ENCODE measurements at regions not wholly inside any gene's neighbourhood (a gene's known extent, or its start where the extent isn't known, plus 50 kb on each side); places are given as distances from the start of the nearest gene placed in this dataset.

DNA sequence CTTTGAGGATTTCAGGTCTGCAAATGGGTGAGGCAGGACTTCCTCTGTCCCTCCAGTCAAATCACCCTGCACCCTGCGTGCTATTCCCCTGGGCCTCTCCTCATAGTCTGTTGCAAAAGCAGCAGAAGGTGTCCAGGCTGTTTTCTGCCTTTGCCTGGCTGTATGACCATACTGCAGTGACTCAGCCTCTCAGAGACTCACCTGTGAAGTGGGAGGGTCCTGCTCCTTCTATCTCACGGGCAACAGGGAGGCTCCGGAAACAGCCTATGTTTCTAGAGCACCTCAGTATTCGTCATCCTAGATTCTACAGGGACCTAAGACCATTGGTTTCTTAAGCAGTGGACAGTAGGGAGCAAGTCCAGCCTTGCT is 216.4 kb downstream of the TLE3 start:
- H3K27me3 ChIP-seq, result no peaks in the 10 kb centered on the region
- H3K36me3 ChIP-seq, result no peaks in the 10 kb centered on the region
- no peak overlapping the region for H3K27ac ChIP-seq
- no peak overlapping the region for H3K4me3 ChIP-seq
- WGBS, 3 donors, result 72 to 87% (median 82%) methylated on average over 4 of the region's 4 CpGs
- intact Hi-C loops (cut with DNase I), result no loop called here
- no peaks in the 10 kb centered on the region for H3K4me1 ChIP-seq (ENCODE audit: insufficient read depth)
- no peak for DNase-seq
- H3K9me3 ChIP-seq, result no peaks in the 10 kb centered on the region
- TF ChIP-seq EP300 (IDR thresholded peaks at IDR 0.05) (no peak), POLR2A (IDR thresholded peaks at IDR 0.05) (no peak)
- TF ChIP-seq, protein P1, sequence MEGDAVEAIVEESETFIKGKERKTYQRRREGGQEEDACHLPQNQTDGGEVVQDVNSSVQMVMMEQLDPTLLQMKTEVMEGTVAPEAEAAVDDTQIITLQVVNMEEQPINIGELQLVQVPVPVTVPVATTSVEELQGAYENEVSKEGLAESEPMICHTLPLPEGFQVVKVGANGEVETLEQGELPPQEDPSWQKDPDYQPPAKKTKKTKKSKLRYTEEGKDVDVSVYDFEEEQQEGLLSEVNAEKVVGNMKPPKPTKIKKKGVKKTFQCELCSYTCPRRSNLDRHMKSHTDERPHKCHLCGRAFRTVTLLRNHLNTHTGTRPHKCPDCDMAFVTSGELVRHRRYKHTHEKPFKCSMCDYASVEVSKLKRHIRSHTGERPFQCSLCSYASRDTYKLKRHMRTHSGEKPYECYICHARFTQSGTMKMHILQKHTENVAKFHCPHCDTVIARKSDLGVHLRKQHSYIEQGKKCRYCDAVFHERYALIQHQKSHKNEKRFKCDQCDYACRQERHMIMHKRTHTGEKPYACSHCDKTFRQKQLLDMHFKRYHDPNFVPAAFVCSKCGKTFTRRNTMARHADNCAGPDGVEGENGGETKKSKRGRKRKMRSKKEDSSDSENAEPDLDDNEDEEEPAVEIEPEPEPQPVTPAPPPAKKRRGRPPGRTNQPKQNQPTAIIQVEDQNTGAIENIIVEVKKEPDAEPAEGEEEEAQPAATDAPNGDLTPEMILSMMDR (IDR thresholded peaks at IDR 0.05), result no peak

- Histone ChIP-seq H3K4me1 (ENCODE audit: insufficient read depth) (no peaks in the 10 kb centered on the region), H3K9me3 (no peaks in the 10 kb centered on the region), H3K4me3 (no peak overlapping the region), H3K36me3 (no peaks in the 10 kb centered on the region), H3K27me3 (no peaks in the 10 kb centered on the region), H3K27ac (no peak overlapping the region)
- TF ChIP-seq EP300 (IDR thresholded peaks at IDR 0.05) (no peak), POLR2A (IDR thresholded peaks at IDR 0.05) (no peak)
- TF ChIP-seq, protein P1 (IDR thresholded peaks at IDR 0.05), result no peak
- DNase-seq, result no peak
- intact Hi-C loops (cut with DNase I), result no loop called here
- 26 to 34% (median 27%) methylated on average over 10 of the region's 10 CpGs for WGBS, 3 donors
Measured at GRCh38 chr15:69881766-69882165, 216.0 kb downstream of the TLE3 start.

DNA sequence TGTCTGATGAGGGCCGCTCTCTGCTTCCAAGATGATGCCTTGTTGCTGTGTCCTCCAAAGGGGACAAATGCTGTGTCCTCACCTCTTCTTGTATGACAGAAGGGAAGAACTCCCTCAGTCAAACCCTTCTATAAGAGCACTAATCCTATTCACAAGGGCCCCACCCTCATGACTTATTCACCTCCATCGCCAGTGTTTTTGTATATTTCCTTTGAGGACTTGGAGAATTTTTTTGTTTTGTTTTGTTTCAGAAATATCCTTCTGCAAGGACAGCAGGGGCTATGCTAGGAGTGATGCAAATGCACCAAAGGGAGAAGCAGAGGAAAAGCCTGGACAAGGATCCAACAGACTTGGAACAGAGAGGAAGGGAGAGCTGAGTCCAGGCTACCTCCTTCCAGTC is 214.4 kb downstream of the TLE3 start:
- Histone ChIP-seq H3K9me3 (no peaks in the 10 kb centered on the region), H3K36me3 (no peaks in the 10 kb centered on the region), H3K27ac (no peak overlapping the region), H3K27me3 (no peaks in the 10 kb centered on the region), H3K4me3 (no peak overlapping the region), H3K4me1 (ENCODE audit: insufficient read depth) (no peaks in the 10 kb centered on the region)
- no peak for TF ChIP-seq EP300 (IDR thresholded peaks at IDR 0.05)
- TF ChIP-seq POLR2A (IDR thresholded peaks at IDR 0.05), result no peak
- TF ChIP-seq, protein P1 (IDR thresholded peaks at IDR 0.05), result no peak
- intact Hi-C loops (cut with DNase I), result no loop called here
- 89 to 91% (median 91%) methylated on average over 2 of the region's 2 CpGs for WGBS, 3 donors
- no peak for DNase-seq

DNA sequence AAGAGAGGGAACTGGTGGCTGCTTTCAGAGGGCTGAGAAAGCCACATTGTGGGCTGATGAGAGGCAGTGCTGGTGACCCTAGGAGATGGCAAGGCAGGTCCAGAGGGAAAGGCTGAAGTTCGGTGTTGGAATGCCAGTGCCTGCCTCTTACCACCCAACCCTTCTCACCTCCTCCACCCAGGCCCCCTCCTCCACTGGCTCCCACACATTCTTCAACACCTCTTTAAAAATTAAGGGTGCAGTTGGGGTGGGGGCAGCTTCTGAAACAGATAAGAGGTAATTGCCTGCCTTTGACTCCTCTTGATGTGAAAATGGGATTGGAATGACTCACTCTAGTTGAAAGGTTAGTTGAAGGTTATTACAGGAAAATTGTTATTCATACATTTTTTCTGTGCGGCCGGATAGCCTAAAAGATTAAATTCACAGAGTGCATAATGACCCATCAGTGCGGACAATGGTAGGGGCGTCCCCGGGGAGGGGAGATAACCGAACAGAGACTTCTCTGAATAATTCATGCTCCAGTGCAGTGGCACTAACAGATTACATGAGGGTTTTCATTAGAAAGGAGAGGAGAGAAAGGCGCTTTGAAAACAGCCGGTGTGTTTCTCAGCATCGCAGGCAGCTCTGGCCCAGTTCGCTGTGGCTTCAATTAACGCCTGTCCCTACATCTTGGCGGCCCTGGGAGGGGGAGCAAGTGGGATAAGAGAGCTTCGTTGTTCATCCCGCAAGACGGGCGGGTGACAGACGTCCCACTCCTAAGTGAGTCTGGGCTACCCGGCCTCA is 212.4 kb downstream of the TLE3 start:
- Histone ChIP-seq H3K27me3 (no peaks in the 10 kb centered on the region), H3K27ac (no peak overlapping the region), H3K4me1 (ENCODE audit: insufficient read depth) (no peaks in the 10 kb centered on the region), H3K4me3 (no peak overlapping the region), H3K36me3 (no peaks in the 10 kb centered on the region), H3K9me3 (no peaks in the 10 kb centered on the region)
- DNase-seq, result no peak
- intact Hi-C loops (cut with DNase I), result no loop called here
- TF ChIP-seq, protein P1 (IDR thresholded peaks at IDR 0.05), result no peak
- no peak for TF ChIP-seq POLR2A (IDR thresholded peaks at IDR 0.05)
- no peak for TF ChIP-seq EP300 (IDR thresholded peaks at IDR 0.05)
- 33 to 43% (median 37%) methylated on average over 19 of the region's 19 CpGs for WGBS, 3 donors
